ENCODE measurements at regions not wholly inside any gene's neighbourhood (a gene's known extent, or its start where the extent isn't known, plus 50 kb on each side); places are given as distances from the start of the nearest gene placed in this dataset.
"Not testable (repeated sequence)": the region's sequence is repeated elsewhere in the genome, so short reads cannot be mapped to it uniquely, and the experiment has no call there.

DNA sequence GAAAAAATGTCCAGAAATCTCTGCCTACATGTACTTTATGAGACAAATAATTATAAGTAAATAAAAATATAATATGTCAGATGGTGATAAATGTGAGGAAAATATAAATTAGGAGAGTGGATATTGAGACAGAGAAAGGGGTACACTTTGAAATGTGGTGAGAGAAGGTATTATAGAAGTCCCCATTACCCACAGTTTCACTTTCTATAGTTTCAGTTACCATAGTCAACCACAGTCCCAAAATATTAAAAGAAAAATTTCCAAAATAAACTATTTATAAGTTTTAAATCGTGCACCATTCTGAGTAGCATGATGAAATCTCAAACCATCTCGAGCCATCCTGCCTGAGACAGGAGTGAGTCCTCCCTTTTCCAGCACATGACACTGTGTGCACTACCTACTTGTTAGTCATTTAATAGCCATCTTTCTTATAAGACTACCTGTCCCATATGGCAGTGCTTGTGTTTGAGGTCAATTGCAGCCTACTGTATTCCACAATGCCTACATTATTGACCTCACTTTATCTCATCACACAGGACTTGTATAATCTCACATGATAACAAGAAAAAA, 653.7 kb downstream of the DACH1 start:
- no peak for ATAC-seq
- TF ChIP-seq OSR1 (CRISPR knock-in tag; IDR thresholded peaks at IDR 0.05) (no peak), GLIS3 (CRISPR knock-in tag; IDR thresholded peaks at IDR 0.05) (no peak), ZC3H10 (CRISPR knock-in tag; IDR thresholded peaks at IDR 0.05) (no peak), ZFP3 (CRISPR knock-in tag; IDR thresholded peaks at IDR 0.05) (no peak), ZNF70 (CRISPR knock-in tag; IDR thresholded peaks at IDR 0.05) (no peak), ZFP30 (CRISPR knock-in tag; IDR thresholded peaks at IDR 0.05) (no peak), PPARA (CRISPR knock-in tag; IDR thresholded peaks at IDR 0.05; ENCODE audit: borderline replicate concordance) (no peak), TOX (CRISPR knock-in tag; IDR thresholded peaks at IDR 0.05; ENCODE audit: borderline replicate concordance) (no peak), TCF4 (CRISPR knock-in tag; IDR thresholded peaks at IDR 0.05; ENCODE audit: borderline replicate concordance) (no peak), ZNF565 (CRISPR knock-in tag; conservative IDR thresholded peaks at IDR 0.05; ENCODE audit: low read depth) (no peak), CSDC2 (CRISPR knock-in tag; IDR thresholded peaks at IDR 0.05) (no peak)
- TF ChIP-seq, protein P1, sequence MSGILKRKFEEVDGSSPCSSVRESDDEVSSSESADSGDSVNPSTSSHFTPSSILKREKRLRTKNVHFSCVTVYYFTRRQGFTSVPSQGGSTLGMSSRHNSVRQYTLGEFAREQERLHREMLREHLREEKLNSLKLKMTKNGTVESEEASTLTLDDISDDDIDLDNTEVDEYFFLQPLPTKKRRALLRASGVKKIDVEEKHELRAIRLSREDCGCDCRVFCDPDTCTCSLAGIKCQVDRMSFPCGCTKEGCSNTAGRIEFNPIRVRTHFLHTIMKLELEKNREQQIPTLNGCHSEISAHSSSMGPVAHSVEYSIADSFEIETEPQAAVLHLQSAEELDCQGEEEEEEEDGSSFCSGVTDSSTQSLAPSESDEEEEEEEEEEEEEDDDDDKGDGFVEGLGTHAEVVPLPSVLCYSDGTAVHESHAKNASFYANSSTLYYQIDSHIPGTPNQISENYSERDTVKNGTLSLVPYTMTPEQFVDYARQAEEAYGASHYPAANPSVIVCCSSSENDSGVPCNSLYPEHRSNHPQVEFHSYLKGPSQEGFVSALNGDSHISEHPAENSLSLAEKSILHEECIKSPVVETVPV (CRISPR knock-in tag; IDR thresholded peaks at IDR 0.05), result no peak

DNA sequence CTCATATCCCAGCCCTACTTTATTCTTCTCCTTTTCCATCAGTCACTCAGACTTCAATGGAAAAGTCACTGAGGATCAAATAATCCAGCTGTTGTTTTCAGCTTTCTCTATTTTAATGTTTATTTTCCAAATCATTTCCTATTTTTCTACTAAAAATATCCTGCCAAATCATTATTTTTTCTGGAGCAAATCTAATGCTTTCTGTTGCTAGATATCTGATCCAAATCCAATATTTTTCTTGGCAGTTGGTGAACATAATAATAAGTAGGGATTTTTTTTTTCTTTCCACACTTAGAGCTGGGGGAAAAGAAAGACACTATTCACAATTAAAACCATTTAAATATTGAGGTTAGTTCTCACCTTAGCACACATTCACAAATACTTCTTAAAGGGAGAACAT, 656.1 kb downstream of the DACH1 start:
- no peak for ATAC-seq
- TF ChIP-seq RARB (CRISPR knock-in tag; IDR thresholded peaks at IDR 0.05), result no peak
- TF ChIP-seq ARNTL (CRISPR knock-in tag; IDR thresholded peaks at IDR 0.05; ENCODE audit: borderline replicate concordance, low read depth), result no peak
- no peak for TF ChIP-seq OSR1 (CRISPR knock-in tag; IDR thresholded peaks at IDR 0.05)
- TF ChIP-seq TOX (CRISPR knock-in tag; IDR thresholded peaks at IDR 0.05; ENCODE audit: borderline replicate concordance), result no peak

DNA sequence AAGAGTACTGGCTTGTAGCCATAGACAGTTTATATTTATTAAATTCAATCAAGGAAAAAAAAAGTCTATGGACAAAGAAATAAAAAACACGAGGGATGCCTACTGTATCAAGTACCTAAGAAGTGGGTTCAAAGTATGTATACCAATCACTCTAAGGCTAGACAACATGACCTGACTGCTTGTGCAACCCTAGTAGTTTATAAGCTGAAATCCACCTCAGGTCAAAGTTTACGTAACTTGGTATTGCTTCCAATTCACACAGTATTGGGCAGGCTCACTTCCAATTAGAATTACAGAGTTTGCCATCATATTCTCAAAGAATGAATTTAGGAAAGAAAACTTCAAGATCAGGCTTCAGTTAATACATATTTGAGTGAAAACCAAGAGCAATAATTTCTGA, 657.8 kb downstream of the DACH1 start:
- TF ChIP-seq, protein P2, sequence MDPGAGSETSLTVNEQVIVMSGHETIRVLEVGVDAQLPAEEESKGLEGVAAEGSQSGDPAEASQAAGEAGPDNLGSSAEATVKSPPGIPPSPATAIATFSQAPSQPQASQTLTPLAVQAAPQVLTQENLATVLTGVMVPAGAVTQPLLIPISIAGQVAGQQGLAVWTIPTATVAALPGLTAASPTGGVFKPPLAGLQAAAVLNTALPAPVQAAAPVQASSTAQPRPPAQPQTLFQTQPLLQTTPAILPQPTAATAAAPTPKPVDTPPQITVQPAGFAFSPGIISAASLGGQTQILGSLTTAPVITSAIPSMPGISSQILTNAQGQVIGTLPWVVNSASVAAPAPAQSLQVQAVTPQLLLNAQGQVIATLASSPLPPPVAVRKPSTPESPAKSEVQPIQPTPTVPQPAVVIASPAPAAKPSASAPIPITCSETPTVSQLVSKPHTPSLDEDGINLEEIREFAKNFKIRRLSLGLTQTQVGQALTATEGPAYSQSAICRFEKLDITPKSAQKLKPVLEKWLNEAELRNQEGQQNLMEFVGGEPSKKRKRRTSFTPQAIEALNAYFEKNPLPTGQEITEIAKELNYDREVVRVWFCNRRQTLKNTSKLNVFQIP (CRISPR knock-in tag; IDR thresholded peaks at IDR 0.05; ENCODE audit: borderline replicate concordance, low read depth), result no peak
- TF ChIP-seq OSR1 (CRISPR knock-in tag; IDR thresholded peaks at IDR 0.05), result no peak
- TF ChIP-seq, protein P3, sequence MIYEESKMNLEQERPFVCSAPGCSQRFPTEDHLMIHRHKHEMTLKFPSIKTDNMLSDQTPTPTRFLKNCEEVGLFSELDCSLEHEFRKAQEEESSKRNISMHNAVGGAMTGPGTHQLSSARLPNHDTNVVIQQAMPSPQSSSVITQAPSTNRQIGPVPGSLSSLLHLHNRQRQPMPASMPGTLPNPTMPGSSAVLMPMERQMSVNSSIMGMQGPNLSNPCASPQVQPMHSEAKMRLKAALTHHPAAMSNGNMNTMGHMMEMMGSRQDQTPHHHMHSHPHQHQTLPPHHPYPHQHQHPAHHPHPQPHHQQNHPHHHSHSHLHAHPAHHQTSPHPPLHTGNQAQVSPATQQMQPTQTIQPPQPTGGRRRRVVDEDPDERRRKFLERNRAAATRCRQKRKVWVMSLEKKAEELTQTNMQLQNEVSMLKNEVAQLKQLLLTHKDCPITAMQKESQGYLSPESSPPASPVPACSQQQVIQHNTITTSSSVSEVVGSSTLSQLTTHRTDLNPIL (CRISPR knock-in tag; IDR thresholded peaks at IDR 0.05; ENCODE audit: low read depth), result no peak
- TF ChIP-seq, protein P4, sequence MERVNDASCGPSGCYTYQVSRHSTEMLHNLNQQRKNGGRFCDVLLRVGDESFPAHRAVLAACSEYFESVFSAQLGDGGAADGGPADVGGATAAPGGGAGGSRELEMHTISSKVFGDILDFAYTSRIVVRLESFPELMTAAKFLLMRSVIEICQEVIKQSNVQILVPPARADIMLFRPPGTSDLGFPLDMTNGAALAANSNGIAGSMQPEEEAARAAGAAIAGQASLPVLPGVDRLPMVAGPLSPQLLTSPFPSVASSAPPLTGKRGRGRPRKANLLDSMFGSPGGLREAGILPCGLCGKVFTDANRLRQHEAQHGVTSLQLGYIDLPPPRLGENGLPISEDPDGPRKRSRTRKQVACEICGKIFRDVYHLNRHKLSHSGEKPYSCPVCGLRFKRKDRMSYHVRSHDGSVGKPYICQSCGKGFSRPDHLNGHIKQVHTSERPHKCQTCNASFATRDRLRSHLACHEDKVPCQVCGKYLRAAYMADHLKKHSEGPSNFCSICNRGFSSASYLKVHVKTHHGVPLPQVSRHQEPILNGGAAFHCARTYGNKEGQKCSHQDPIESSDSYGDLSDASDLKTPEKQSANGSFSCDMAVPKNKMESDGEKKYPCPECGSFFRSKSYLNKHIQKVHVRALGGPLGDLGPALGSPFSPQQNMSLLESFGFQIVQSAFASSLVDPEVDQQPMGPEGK (CRISPR knock-in tag; IDR thresholded peaks at IDR 0.05; ENCODE audit: borderline replicate concordance), result no peak
- no peak for TF ChIP-seq ZFP3 (CRISPR knock-in tag; IDR thresholded peaks at IDR 0.05)
- no peak for TF ChIP-seq ZNF565 (CRISPR knock-in tag; conservative IDR thresholded peaks at IDR 0.05; ENCODE audit: low read depth)
- no peak for TF ChIP-seq ISL1 (CRISPR knock-in tag; IDR thresholded peaks at IDR 0.05)
- TF ChIP-seq RARB (CRISPR knock-in tag; IDR thresholded peaks at IDR 0.05), result no peak
- TF ChIP-seq ZNF8 (CRISPR knock-in tag; IDR thresholded peaks at IDR 0.05), result no peak
- ATAC-seq, result no peak

DNA sequence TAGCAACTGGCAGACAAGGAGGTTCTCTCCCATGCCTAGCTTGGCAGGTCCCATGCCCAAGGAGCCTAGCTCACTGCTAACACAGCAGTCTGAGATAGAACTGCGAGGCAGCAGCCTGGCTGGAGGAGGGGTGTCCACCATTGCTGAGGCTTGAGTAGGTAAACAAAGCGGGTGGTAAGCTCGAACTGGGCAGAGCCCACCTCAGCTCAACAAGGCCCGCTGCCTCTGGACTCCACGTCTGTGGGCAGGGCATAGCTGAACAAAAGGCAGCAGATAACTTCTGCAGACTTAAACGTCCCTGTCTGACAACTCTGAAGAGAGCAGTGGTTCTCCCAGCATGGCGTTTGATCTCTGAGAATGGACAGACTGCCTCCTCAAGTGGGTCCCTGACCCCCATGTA, 682.4 kb downstream of the DACH1 start:
- not testable (repeated sequence) for ATAC-seq

DNA sequence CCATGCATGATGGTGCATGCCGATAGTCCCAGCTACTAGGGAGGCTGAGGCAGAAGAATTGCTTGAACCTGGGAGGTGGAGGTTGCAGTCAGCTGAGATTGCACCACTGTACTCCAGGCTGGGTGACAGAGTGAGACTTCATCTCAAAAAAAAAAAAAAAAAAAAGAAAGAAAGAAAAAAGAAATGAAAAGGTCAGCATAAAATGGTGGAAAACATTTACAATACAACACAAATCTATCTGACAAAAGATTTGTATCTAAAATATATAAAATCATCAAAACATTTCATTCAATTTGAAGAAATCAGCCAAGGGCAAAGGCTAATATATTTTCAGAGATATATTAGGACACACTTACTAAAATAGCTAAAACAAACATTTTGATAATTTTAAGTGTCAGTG, 683.7 kb downstream of the DACH1 start:
- not testable (repeated sequence) for ATAC-seq

DNA sequence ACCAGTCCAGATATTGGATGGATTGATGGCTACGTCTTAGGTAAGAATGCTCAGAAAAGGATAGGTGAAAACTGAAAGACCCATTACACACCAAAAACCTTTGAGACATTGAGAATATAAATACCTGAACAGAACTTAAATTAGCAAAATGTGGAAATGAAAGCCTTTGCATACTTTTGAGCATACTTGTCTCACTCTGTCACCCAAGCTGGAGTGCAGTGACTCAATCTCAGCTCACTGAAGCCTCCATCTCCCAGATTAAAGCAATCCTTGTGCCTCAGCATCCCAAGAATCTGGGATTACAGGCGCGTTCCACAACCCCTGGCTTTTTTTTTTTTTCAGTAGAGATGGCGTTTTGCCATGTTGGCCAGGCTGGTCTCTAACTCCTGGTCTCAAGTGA, 695.3 kb downstream of the DACH1 start:
- TF ChIP-seq ZNF8 (CRISPR knock-in tag; IDR thresholded peaks at IDR 0.05) (no peak), GLIS3 (CRISPR knock-in tag; IDR thresholded peaks at IDR 0.05) (no peak), SNAI2 (CRISPR knock-in tag; IDR thresholded peaks at IDR 0.05) (no peak), PPARA (CRISPR knock-in tag; IDR thresholded peaks at IDR 0.05; ENCODE audit: borderline replicate concordance) (no peak), BACH2 (CRISPR knock-in tag; IDR thresholded peaks at IDR 0.05; ENCODE audit: borderline replicate concordance) (no peak), ZNF70 (CRISPR knock-in tag; IDR thresholded peaks at IDR 0.05) (no peak), ISL1 (CRISPR knock-in tag; IDR thresholded peaks at IDR 0.05) (no peak), OSR1 (CRISPR knock-in tag; IDR thresholded peaks at IDR 0.05) (no peak), ESRRG (CRISPR knock-in tag; IDR thresholded peaks at IDR 0.05) (no peak)
- TF ChIP-seq, protein P3 (CRISPR knock-in tag; IDR thresholded peaks at IDR 0.05; ENCODE audit: low read depth), result no peak
- TF ChIP-seq, protein P4 (CRISPR knock-in tag; IDR thresholded peaks at IDR 0.05; ENCODE audit: borderline replicate concordance), result no peak
- no peak for ATAC-seq

Data from SK-N-SH treated with all-trans-retinoic acid at 6 μM for 48 hours (cell line).